ENCODE measurements at regions not wholly inside any gene's neighbourhood (a gene's known extent, or its start where the extent isn't known, plus 50 kb on each side); places are given as distances from the start of the nearest gene placed in this dataset.

DNA sequence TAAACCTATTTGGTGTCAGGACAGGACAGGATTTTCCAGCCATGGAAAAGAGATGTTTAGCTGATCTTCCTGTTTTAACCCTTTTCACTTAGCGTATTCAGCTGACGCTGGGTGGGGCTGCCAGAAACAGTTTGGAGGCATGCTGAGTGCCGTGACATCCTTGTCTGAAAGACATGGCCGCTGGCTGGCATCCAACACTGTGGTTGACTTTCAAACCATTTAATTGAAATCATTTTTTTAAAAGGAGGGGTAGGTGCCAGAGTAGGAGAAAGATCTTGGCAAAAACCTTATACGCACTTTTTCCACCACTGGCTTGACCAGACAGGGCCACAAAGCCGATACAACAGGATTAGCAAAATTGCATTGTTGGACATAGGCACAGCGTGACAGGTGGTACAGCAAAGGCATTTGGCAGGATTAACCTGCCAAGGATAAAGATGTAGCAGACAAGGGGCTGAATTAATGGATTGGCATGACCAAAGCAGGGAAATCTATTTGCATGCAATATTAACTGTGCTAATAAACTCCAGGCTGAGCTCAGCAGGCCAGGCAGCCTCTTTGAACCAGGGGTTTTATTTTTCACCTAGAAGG is 131.8 kb upstream of the TOPAZ1 start:
- no peak for TF ChIP-seq EZH2phosphoT487 (IDR thresholded peaks at IDR 0.05; ENCODE audit: borderline replicate concordance)
- TF ChIP-seq, protein P1, sequence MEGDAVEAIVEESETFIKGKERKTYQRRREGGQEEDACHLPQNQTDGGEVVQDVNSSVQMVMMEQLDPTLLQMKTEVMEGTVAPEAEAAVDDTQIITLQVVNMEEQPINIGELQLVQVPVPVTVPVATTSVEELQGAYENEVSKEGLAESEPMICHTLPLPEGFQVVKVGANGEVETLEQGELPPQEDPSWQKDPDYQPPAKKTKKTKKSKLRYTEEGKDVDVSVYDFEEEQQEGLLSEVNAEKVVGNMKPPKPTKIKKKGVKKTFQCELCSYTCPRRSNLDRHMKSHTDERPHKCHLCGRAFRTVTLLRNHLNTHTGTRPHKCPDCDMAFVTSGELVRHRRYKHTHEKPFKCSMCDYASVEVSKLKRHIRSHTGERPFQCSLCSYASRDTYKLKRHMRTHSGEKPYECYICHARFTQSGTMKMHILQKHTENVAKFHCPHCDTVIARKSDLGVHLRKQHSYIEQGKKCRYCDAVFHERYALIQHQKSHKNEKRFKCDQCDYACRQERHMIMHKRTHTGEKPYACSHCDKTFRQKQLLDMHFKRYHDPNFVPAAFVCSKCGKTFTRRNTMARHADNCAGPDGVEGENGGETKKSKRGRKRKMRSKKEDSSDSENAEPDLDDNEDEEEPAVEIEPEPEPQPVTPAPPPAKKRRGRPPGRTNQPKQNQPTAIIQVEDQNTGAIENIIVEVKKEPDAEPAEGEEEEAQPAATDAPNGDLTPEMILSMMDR (conservative IDR thresholded peaks at IDR 0.05; ENCODE audit: low read length): no peak

Measured in Loucy (cell line).